ENCODE measurements at regions not wholly inside any gene's neighbourhood (a gene's known extent, or its start where the extent isn't known, plus 50 kb on each side); places are given as distances from the start of the nearest gene placed in this dataset.

DNA sequence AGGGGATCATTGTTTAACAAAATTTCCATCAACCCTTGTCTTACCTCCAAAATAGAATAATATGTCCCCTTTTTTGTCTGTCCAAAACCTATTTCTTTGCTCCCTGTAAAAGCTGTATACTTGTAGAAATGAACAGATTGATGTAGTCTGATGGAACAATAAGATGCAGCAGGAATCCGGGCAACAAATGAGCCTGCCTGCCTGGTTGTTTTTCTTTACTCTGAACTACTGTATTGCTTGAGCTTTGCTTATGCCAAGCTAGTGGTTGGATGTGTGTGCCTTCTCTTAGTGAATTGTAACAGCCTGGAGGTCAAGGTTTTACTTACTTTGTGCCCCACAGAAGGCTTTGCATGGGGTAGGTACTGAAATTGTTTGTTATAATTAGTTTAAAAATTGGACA, 116.2 kb upstream of the TLL1 start:
- TF ChIP-seq, protein P1, sequence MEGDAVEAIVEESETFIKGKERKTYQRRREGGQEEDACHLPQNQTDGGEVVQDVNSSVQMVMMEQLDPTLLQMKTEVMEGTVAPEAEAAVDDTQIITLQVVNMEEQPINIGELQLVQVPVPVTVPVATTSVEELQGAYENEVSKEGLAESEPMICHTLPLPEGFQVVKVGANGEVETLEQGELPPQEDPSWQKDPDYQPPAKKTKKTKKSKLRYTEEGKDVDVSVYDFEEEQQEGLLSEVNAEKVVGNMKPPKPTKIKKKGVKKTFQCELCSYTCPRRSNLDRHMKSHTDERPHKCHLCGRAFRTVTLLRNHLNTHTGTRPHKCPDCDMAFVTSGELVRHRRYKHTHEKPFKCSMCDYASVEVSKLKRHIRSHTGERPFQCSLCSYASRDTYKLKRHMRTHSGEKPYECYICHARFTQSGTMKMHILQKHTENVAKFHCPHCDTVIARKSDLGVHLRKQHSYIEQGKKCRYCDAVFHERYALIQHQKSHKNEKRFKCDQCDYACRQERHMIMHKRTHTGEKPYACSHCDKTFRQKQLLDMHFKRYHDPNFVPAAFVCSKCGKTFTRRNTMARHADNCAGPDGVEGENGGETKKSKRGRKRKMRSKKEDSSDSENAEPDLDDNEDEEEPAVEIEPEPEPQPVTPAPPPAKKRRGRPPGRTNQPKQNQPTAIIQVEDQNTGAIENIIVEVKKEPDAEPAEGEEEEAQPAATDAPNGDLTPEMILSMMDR (IDR thresholded peaks at IDR 0.05) = no peak
- no peak for TF ChIP-seq ZFX (IDR thresholded peaks at IDR 0.05; ENCODE audit: borderline replicate concordance)
